ENCODE measurements at regions not wholly inside any gene's neighbourhood (a gene's known extent, or its start where the extent isn't known, plus 50 kb on each side); places are given as distances from the start of the nearest gene placed in this dataset.

DNA sequence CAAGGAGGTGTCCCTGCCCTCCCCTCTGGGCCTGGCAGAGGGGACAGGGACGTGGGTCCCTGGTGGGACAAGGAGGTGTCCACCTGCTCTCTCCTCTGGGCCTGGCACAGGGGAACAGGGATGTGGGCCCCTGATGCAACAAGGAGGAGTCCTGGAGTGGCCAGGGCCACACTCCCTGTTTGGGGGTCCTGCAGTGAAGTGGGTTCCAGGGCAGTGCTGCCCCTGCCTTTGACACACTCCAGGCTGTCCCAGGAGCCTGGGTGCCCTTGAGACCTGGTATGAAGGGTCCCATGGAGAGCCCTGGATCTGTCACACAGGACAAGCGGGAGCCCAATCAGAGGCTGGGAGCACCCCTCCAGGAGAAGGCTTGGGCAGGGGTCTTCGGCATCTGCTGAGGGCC, 75.8 kb upstream of the GPC1 start:
- Histone ChIP-seq H3K27me3 (replicated peaks) (no peaks in the 10 kb centered on the region), H3K4me1 (replicated peaks) (peaks cover 4% of the 10 kb centered on the region), H3K27ac (no peak overlapping the region), H3K36me3 (no peaks in the 10 kb centered on the region), H3K9me3 (replicated peaks) (no peaks in the 10 kb centered on the region; the same call in 1 of the 2 replicates), H3K4me3 (no peak overlapping the region)
- no peak for DNase-seq (ENCODE audit: low read depth in 1 of 2, low spot score in 2 of 2)

- Histone ChIP-seq H3K4me3 (no peak overlapping the region), H3K27me3 (replicated peaks) (no peaks in the 10 kb centered on the region), H3K36me3 (no peaks in the 10 kb centered on the region), H3K9me3 (replicated peaks) (no peaks in the 10 kb centered on the region; the same call in 1 of the 2 replicates), H3K4me1 (replicated peaks) (peaks cover 4% of the 10 kb centered on the region), H3K27ac (no peak overlapping the region)
- no peak for DNase-seq (ENCODE audit: low read depth in 1 of 2, low spot score in 2 of 2)
These were observed 74.6 kb upstream of the GPC1 start for GRCh38 chr2:240360645-240361475.

DNA sequence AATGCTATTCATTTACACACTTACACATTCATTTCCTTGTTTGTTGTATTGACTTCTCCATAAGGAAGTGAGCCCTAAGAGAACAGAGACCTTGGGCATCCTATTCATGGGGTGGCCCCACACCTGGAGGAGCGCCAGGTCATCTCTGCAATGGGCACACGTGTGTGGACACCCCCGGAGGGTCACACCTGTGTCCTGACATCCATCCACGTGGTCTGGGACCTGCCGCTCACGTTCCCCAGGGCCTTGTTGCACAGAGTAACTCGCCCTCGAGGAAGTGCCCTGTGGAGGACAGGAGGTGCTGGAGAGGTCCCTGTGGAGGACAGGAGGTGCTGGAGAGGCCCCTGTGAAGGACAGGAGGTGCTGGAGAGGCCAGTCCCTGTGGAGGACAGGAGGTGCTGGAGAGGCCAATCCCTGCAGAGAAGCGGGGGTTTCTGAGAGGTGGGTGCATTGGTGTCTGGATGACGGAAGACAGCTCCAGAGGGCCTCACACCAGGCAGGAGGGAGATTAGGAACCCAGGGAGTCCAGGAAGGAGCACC, 73.2 kb upstream of the GPC1 start:
- Histone ChIP-seq H3K36me3 (no peaks in the 10 kb centered on the region), H3K27ac (no peak overlapping the region), H3K9me3 (replicated peaks) (no peaks in the 10 kb centered on the region; the same call in 1 of the 2 replicates), H3K4me1 (replicated peaks) (peaks cover 4% of the 10 kb centered on the region), H3K27me3 (replicated peaks) (no peaks in the 10 kb centered on the region), H3K4me3 (no peak overlapping the region)
- no peak for DNase-seq (ENCODE audit: low read depth in 1 of 2, low spot score in 2 of 2)

DNA sequence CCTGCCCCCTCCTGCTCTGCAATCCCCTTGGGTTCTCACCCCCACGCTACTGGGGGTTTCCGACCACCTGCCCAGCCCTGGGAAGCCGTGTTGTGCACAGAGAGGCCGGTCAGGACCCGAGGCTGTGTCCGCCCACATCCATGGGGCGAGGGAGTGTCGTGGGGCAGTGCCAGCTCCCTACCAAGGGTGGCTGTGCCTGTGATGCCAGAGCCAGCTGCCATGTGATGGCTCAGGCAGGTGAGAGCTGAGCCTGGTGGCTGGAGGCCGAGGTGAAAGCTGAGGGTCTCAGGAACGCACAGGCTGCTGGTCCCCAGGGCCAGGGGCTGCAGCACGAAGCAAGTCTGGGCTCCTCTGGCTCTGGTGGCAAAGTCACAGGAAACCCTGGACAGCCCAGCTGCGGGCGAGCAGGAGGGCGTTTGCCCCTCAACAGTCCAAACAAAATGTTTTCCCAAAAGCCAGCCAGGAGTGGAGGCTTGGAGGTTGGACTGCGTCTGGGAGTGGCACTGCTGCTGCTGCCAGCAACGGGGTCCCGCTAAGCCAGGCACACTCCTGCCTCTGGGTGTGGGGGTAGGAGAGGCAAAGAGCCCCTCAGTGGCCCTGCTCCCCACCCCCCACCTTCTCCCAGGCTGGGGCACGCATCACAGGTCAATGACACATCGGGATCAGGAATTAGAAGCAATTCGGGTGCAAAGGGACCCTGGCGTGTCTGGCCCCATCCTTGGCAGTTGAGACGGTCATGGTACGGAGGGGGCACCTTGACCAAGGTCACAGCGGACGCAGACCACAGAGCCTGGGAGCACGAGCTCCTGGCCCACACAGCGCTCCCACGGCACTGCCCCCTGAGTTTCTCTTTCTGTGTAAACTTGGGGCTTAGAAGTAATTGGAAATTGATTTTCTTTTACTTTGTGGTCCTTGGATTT, 72.4 kb upstream of the GPC1 start:
- H3K4me3 ChIP-seq, result no peak overlapping the region
- H3K9me3 ChIP-seq (replicated peaks), result no peaks in the 10 kb centered on the region; the same call in 1 of the 2 replicates
- no peaks in the 10 kb centered on the region for H3K36me3 ChIP-seq
- DNase-seq (ENCODE audit: low read depth in 1 of 2, low spot score in 2 of 2), result no peak
- no peaks in the 10 kb centered on the region for H3K27me3 ChIP-seq (replicated peaks)
- H3K27ac ChIP-seq, result no peak overlapping the region
- H3K4me1 ChIP-seq (replicated peaks), result peaks cover 4% of the 10 kb centered on the region

- Histone ChIP-seq H3K9me3 (replicated peaks) (no peaks in the 10 kb centered on the region; the same call in 1 of the 2 replicates), H3K4me3 (no peak overlapping the region), H3K27ac (no peak overlapping the region), H3K27me3 (replicated peaks) (no peaks in the 10 kb centered on the region), H3K36me3 (no peaks in the 10 kb centered on the region), H3K4me1 (replicated peaks) (peaks cover 8% of the 10 kb centered on the region)
- DNase-seq (ENCODE audit: low read depth in 1 of 2, low spot score in 2 of 2), result no peak
These were observed 71.5 kb upstream of the GPC1 start for GRCh38 chr2:240363746-240364581.

GRCh38 chr2:240364582-240364960, 70.9 kb upstream of the GPC1 start:
- Histone ChIP-seq H3K9me3 (replicated peaks) (no peaks in the 10 kb centered on the region; the same call in 1 of the 2 replicates), H3K4me3 (no peak overlapping the region), H3K27ac (no peak overlapping the region), H3K36me3 (no peaks in the 10 kb centered on the region), H3K27me3 (replicated peaks) (no peaks in the 10 kb centered on the region), H3K4me1 (replicated peaks) (peaks cover 14% of the 10 kb centered on the region)
- no peak for DNase-seq (ENCODE audit: low read depth in 1 of 2, low spot score in 2 of 2)

DNA sequence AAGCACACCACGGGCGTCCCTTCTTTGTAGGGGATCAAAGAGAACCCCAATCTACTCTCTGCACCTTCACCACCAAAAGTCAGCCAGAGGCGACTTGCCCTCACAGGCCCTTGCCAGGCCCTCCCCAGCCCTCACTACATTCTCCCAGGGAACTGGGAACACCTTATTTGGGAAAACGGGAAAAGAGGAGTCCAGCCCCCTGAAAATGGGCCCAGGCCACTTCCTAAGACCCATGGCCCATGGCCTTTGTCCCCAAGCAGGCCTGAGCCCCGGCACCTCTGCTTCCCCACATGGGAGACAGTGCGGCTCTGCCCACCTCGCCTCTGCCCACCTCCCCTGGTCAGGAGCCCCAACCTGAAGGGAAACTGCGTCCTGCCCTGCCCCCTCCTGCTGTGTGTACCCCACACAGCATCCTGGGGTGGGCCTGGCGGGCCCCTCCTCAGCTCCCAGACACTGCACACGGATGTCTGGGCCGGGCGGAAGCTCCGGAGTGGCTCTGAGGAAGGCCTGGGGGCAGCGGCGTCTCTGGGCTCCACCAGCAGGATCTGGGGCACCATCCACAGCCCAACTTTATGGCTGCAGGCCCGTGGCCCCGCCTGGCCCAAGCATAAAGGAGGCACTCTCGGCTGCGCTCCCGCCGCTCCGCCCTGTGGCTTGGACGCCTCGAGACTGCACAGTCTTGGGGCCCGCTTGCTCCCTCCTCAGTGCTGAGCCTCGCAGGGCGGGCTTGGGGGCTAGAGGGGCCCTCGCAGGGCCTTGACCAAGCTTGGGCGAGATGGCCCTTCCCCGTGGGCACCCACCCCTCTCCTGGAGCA, 70.3 kb upstream of the GPC1 start:
- no peak for DNase-seq (ENCODE audit: low read depth in 1 of 2, low spot score in 2 of 2)
- peaks cover 20% of the 10 kb centered on the region for H3K4me1 ChIP-seq (replicated peaks)
- no peak overlapping the region for H3K4me3 ChIP-seq
- H3K27ac ChIP-seq, result no peak overlapping the region
- no peaks in the 10 kb centered on the region; the same call in 1 of the 2 replicates for H3K9me3 ChIP-seq (replicated peaks)
- H3K27me3 ChIP-seq (replicated peaks), result no peaks in the 10 kb centered on the region
- no peaks in the 10 kb centered on the region for H3K36me3 ChIP-seq

- Histone ChIP-seq H3K27ac (no peak overlapping the region), H3K27me3 (replicated peaks) (no peaks in the 10 kb centered on the region), H3K36me3 (no peaks in the 10 kb centered on the region), H3K4me3 (no peak overlapping the region), H3K9me3 (replicated peaks) (no peaks in the 10 kb centered on the region; the same call in 1 of the 2 replicates), H3K4me1 (replicated peaks) (peaks cover 25% of the 10 kb centered on the region)
- no peak for DNase-seq (ENCODE audit: low read depth in 1 of 2, low spot score in 2 of 2)
These were observed 69.4 kb upstream of the GPC1 start for GRCh38 chr2:240365971-240366471.

- no peaks in the 10 kb centered on the region for H3K9me3 ChIP-seq (replicated peaks)
- no peak overlapping the region for H3K4me3 ChIP-seq
- no peaks in the 10 kb centered on the region for H3K27me3 ChIP-seq (replicated peaks)
- H3K4me1 ChIP-seq (replicated peaks), result peaks cover 33% of the 10 kb centered on the region
- no peak for DNase-seq (ENCODE audit: low read depth in 1 of 2, low spot score in 2 of 2)
- no peak overlapping the region for H3K27ac ChIP-seq
- H3K36me3 ChIP-seq, result no peaks in the 10 kb centered on the region
These were observed 68.6 kb upstream of the GPC1 start for GRCh38 chr2:240366901-240367300.

DNA sequence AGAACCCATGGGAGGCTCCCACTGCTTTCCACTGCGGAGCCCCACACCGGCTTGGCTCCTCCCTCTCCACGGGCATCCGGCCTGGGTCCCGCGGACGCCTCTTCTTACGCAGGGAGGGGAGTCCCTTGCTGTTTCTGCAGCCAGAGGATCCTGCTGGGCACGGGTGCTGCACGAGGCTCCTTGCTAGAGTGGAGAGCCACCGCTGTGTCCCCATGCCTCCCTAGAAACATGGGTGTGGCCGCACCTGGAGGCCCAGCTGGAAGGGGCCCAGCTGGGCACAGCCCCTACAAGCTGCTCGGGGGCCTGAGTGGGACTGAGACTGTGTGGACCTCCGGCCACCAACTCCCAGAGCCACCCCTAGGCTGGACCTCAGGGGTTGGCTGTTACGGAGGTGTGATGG, 67.7 kb upstream of the GPC1 start:
- H3K9me3 ChIP-seq (replicated peaks), result no peaks in the 10 kb centered on the region
- DNase-seq (ENCODE audit: low read depth in 1 of 2, low spot score in 2 of 2), result no peak
- H3K36me3 ChIP-seq, result no peaks in the 10 kb centered on the region
- H3K4me3 ChIP-seq, result no peak overlapping the region
- H3K27ac ChIP-seq, result no peak overlapping the region
- H3K4me1 ChIP-seq (replicated peaks), result peaks cover 42% of the 10 kb centered on the region
- H3K27me3 ChIP-seq (replicated peaks), result no peaks in the 10 kb centered on the region

DNA sequence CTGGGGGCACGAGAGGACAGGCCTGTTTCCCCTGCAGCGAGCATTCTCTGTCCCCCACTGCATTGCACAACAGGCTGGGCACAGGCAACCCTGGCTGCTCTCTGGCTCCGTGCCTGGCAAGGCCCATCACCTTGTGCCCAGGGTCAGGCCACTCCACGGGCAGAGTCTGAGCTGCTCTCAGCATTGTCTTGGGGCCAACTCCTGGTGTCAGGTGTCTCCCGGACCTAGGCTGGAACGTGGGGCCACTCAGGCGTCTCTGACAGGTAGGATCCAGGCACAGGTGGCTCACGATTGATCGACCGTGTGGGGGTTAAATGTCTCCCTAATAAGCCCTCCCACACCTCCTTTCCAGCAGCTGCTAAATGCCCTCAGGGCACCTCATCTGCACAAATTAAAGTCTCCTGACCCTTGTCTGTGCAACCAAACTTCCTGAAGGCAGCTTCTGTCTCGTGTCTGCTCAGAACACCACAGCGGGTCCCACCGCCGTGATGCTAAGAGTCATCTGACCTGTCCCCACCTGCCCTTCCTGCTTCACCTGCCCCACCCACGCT, 66.6 kb upstream of the GPC1 start:
- no peak for DNase-seq (ENCODE audit: low read depth in 1 of 2, low spot score in 2 of 2)
- no peak overlapping the region for H3K27ac ChIP-seq
- H3K36me3 ChIP-seq, result no peaks in the 10 kb centered on the region
- H3K4me1 ChIP-seq (replicated peaks), result peaks cover 53% of the 10 kb centered on the region
- H3K9me3 ChIP-seq (replicated peaks), result no peaks in the 10 kb centered on the region
- no peak overlapping the region for H3K4me3 ChIP-seq
- H3K27me3 ChIP-seq (replicated peaks), result no peaks in the 10 kb centered on the region

DNA sequence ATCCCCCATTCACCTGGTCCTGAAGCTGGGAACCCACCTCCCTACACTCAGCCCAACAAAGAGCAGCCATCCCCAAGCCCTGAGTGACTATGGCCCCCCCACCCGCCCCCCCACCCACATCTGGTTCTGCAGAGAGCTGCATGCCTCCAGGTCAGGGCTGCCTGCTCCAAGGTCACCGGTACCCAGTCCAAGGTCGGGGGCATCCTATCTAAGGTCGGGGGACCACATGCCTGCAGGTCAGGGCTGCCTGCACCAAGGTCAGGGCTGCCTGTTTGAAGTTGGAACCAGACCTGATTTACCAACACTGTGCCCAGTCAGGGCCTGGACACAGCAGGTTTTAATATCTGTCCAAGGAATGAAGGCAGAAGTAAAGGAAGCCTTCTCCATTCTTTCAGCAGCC, 66.1 kb upstream of the GPC1 start:
- H3K36me3 ChIP-seq, result no peaks in the 10 kb centered on the region
- no peak for DNase-seq (ENCODE audit: low read depth in 1 of 2, low spot score in 2 of 2)
- H3K9me3 ChIP-seq (replicated peaks), result no peaks in the 10 kb centered on the region
- H3K4me1 ChIP-seq (replicated peaks), result peaks cover 58% of the 10 kb centered on the region
- H3K4me3 ChIP-seq, result no peak overlapping the region
- H3K27ac ChIP-seq, result peak overlapping the region; percentile 90
- H3K27me3 ChIP-seq (replicated peaks), result no peaks in the 10 kb centered on the region

All from SJSA1 (cell line).